NCI-H526 treated with DMSO at 0.1 percent for 48 hours (cell line): ENCODE measurements at regions not wholly inside any gene's neighbourhood (a gene's known extent, or its start where the extent isn't known, plus 50 kb on each side); places are given as distances from the start of the nearest gene placed in this dataset.
"Not testable (repeated sequence)": the region's sequence is repeated elsewhere in the genome, so short reads cannot be mapped to it uniquely, and the experiment has no call there.

ENCODE experiments used
- DNase-seq: peaks from one replicate; lab custom pipeline; 2025; lab: John Stamatoyannopoulos, UW

DNA sequence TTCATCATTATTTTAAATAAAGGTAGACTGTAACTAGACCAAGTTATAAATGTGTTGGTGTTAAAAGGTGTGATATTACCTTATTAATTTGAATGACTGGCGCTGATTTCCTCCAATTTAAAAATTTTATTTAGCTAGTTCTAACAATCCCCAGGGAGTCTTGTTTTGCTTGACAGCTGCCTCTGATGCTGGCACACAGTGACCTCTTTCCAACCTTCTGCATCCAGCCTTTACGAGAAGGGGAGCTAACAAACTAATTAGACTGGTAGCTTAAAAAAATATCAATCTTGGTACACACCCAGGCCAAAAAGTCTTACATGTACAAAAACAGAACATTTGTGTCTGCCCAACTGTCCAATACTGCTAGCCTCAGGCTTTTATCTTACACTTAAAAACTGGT lies 51.8 kb upstream of the ENPEP start:
- no peak for DNase-seq

DNA sequence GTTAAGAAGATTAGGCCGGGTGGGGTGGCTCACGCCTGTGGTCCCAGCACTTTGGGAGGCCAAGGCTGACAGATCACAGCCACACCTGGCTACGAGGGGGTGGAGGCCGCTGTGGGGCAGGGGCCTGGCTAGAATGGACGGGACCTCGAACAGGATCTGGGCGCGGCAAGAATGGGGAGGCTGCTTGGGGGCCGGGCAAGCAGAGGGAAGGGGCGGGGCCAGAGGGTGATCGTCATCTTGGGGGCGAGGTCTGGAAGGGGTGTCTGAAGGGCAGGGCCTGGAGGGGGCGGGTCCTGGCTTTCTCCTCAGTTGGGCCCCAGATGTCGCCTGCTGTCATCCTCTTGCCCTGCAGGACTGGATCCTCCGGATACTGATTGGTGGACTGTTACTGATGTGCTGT lies 57.3 kb upstream of the ENPEP start:
- no peak for DNase-seq

DNA sequence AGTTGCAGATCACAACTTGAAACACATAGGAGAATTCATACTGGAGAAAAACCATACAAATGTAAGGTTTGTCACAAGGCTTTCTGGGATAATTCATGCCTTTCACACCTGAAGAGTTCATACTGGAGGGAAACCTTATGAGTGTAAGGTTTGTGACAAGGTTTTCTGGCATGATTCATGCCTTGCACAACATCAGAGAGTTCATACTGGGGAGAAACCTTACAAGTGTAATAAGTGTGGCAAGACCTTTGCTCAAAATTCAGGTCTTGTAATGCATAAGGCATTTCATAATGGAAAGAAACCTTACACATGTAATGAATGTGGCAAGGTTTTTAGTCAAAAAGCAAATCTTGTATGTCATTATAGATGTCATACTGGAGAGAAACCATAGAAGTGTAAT lies 58.8 kb upstream of the ENPEP start:
- DNase-seq = no peak

DNA sequence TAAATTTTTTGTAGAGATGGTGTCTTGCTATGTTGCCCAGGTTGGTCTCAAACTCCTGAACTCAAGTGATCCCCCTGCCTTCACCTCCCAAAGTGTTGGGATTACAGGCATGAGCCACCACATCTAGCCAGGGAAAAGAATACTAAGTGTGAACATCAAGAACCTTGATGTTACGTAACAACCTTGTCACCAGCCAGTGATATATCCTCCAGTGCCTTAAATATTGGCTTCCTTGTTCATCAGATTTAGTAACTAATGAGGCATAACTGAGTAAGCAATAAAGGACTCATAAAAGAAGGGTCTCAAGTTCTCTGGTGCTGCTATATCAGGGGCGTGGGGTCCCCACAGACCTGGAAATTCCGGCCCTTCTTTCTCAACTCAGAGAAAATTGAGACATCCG lies 60.5 kb upstream of the ENPEP start:
- DNase-seq = no peak

DNA sequence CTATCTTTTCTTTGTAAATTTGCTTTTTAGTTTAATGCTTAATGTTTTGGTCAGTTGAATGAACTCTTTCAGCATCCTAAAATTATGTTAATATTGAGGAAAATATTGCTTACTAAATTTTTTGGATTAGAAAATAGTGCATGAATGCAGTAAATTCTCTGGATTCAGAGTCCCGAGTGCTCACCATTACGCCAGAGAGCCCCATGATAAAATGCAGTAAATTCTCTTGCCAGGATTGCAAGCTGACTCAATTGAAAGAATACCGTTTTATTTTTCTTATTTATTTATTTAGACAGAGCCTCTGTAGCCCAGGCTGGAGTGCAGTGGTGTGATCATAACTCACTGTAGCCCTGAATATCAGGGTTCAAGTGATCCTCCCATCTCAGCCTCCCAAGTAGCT lies 60.9 kb upstream of the ENPEP start:
- DNase-seq = no peak

DNA sequence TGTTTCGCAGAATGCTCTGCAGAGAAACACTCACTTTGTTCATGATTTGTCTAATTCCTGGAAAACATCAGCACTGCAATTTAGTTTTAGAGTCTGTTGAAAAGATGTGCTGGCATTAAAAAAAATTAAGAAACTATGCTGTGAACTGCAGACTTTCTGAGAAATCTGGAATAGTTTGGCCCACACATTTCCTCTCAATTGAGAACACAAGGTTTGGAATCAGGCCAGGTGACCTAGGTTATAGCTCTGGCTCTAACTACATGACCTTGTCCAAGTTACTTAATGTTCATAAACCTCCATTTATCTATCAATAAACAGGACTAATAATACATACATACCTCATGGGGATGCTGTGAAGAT lies 61.4 kb upstream of the ENPEP start:
- DNase-seq = no peak

DNA sequence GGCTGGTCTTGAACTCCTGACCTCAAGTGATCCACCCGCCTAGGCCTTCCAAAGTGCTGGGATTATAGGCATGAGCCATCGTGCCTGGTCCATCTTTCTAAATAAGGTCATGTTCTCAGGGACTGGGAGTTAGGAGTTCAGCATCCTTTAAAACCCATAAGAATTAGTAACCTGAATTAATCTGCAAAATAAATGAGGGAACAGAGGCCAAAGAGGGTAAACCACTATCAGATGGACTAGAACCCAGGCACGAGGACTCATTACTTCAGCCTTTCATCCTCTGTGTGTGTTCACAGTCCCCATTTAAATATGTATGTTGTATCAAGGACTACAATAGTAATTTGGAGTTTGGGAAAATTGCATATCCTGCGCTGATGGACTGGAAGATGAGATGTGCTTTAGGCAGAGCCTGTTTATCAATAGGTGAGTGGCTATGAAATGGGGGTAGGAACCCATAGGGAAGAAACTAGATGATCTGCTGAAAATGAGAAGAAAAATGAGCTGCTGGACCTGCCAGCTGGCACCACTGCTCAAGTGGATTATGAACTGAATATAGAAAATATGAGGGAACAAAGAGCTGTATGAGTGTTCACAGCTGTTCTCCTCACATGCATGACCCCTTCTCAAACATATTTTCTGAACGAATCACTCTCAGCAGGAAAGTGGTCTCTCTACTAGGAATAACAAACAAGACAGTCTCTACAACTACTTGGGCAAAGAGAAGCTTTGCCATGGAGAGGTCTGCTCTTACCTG lies 62.0 kb upstream of the ENPEP start:
- DNase-seq = not testable (repeated sequence)

DNA sequence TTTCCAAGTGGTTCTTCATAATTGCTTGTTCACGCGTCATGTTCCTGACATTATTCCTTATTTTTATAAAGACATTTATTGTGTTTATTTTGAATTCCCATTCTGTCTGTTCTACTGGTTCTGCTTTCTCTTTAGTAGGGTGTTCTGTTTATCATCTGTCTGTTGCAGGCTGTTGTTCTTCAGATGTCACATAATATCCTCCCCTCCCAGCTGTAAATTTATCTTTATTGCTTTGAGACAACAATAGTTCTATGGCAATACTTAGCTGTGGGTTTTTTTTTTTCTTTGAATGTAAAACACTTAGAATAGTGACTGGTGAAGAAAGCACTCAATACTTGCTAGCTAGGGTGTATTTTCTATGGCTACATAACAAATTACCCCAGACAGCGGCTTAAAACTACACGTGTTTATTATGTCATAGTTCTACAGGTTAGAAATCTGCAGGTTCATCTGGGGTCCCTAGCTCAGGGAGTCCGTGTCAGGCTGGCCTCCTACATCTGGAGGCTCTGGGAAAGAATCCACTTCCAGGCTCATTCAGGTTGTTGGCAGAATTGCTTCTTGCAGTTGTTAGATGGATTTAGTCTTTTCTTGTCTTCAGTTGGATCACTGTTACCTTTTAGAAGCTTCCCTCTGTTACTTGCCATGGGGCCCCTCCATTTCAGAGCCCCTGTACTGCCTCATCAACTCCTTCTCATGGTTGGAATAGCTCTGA lies 63.4 kb upstream of the ENPEP start:
- DNase-seq = no peak

DNA sequence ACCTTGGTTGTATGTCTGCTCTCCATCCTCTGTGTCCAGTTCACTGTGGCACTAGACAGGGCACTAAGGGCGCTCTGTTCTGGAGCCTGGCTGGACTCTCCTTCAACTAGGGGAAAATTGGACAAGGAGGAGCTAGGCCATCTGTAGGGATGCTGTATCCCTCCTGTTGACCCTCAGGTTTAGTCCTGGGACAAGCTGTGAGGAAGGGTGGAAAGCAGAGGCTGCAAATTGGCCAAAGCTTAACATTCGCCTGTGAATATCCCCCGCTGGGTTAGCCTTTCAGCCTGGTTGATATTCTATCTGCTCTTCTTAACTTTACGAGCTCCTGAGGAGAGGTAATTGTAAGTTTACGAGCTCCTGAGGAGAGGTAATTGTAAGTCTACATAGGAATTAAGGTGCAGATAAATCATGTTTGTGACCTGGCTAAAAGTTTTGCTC lies 64.4 kb upstream of the ENPEP start:
- DNase-seq = no peak

DNA sequence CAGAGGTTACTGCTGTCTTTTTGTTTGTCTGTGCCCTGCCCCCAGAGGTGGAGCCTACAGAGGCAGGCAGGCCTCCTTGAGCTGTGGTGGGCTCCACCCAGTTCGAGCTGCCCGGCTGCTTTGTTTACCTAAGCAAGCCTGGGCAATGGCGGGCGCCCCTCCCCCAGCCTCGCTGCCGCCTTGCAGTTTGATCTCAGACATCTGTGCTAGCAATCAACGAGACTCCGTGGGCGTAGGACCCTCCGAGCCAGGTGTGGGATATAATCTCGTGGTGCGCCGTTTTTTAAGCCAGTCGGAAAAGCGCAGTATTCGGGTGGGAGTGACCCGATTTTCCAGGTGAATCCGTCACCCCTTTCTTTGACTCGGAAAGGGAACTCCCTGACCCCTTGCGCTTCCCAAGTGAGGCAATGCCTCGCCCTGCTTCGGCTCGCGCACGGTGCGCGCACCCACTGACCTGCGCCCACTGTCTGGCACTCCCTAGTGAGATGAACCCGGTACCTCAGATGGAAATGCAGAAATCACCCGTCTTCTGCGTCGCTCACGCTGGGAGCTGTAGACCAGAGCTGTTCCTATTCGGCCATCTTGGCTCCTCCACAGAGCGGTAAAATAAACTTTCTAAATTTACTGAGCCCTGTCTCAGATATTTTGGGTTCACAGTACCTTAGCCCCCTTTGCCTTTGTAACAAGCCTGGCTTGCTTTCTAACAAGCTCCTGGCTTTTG lies 64.9 kb upstream of the ENPEP start:
- peak; percentile 5 for DNase-seq

DNA sequence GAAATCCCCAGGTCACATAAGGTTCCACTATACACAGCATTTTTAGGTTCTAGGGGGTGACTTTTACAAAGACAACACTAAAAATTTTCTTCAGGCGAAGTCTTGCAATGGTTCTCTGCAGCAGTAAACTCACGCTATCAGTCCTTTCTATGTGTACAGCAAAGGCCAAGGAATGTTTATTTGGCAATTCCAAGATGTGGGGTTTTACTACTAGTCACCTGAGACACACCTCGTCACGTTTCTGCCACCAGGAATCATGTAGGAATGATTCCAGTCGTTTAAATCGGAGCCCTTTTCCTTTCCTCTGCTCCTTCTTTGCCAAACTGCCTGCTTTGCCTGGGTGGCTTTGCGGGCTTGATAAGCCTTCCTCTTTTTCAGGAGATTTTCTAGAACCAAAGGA lies 75.9 kb upstream of the ENPEP start:
- no peak for DNase-seq

DNA sequence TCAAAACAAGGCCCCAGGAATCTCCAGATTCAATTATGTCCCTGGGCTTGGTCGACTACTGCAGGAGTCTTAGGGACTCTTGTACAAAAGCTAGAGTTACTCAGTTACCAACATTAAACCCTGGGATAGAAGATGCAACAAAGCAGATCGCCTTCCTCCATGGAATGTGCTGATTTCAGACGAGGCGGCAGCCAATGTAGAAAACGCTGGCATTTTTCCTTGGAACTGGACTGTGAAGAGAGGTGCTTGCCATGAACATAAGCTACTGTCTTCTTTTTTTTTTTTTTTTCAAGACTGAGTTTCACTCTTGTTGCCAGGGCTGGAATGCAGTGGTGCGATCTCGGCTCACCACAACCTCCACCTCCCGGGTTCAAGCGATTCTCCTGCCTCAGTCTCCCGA lies 76.9 kb upstream of the ENPEP start:
- DNase-seq = not testable (repeated sequence)

DNA sequence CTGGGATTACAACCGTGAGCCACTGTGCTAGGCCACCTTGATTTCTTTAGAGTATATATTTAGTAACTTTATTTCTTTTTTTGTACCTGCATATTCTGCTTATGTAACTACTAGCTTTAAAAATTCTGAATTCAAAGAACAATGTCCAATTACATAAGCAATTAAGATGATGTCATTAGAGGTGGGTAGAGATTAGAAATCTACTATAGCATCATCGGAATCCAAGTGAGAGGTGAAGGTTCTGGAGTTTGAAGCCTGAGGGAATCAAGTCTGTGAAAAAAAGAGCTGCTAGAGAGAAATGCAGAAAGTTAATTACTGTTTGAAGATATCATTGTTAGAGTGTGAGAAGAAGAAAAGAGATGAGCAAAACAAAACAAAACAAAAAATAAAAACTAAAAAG lies 79.0 kb upstream of the ENPEP start:
- no peak for DNase-seq

DNA sequence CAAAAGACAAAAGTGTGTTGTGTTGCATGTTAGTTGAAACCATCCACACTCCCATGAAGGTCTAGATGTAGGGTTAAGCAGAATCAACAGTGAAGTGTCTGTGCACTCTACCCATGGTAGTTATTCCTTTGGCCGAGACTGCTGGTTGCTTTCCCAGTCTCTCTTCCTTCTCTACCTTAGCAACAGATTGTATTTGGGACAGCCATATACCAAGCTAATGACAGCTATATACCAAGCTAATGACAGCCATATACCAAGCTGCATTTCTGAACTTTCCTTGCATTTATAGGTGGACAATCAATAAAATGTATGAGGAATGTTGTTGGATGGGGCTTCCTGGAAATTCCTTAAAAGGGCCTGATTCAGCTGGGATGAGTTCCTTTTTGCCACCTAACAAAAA lies 80.5 kb upstream of the ENPEP start:
- no peak for DNase-seq

DNA sequence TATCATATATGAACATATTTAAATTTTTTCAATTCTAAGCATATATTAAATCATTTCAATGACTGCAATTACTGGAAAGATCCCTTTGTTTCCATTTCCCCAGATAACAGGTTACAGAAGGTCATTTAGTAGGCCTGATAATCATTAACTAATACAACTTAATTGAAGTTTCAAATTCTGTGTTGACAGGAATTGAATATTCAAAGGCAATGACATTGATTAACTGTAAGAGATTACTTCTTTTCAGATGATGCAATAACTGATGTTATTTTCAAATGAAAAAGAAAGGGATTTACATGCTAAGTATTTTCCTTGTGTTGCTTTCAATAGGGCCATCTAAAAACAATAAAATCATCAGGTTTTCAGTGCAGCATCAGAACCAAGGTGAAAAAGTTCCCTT lies 81.1 kb upstream of the ENPEP start:
- no peak for DNase-seq

DNA sequence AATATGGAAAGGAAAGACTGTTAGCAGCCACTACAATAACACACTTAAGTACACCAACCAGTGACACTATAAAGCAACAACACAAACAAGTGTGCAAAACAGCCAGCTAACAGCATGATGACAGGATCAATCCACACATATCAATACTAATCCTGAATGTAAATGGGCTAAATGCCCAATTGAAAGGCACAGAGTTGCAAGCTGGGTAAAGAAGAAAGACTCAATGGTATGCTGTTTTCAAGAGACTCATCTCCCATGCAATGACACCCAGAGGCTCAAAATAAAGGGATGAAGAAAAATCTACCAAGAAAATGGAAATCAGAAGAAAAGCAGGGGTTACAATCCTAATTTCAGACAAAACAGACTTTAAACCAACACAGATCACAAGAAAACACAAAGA lies 94.2 kb upstream of the ENPEP start:
- DNase-seq = no peak

DNA sequence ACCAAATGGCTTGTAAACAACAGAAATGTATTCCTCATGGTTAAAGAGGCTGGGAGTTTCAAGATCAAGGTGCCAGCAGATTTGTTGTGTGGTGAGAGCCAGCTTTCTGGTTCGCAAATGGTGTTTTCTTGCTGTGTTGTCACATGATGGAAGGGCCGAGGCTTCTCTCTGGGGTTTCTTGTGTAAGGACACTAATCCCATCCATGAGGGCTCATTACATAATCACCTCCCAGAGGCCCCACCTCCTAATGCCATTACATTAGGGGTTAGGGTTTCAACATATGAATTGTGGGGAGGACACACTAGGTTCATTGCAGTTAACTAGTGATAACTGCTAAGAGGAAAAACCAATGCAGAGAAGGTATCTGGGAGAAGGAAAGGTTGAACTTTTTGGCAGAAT lies 103.5 kb upstream of the ENPEP start:
- no peak for DNase-seq

DNA sequence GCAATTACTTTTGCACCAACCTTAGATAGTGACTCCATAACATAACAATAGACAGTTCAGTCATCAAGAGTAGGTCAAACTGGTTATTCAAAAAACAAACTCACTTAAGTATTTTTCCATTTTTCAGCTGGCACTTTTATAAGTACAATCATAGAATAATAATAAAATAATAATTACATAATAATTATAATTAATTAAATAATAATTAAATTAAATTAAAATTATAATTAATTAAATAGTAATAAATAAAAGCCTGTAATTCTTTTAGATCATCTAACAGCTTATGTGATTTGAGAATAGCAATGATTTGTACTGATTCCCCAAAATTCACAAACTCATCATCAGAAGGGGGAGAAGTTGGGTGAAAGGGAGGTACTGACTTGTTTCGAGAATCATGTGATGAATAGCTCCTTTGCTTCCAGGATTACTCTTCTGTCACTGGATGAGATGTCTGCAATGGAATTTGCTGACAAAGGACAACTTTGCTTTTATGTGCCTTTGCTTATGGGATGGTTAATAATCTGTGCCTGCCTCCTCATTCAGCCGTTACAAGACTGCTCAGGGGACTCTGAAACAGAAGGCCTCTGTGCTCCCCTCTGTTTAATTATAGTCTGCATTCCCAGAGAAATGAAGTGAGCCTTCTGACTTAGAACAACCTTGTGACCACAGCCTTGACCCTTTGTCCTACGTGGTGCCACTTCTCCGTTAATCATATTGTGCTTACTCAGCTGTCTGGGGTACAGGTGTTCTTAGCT lies 104.8 kb upstream of the ENPEP start:
- no peak for DNase-seq

DNA sequence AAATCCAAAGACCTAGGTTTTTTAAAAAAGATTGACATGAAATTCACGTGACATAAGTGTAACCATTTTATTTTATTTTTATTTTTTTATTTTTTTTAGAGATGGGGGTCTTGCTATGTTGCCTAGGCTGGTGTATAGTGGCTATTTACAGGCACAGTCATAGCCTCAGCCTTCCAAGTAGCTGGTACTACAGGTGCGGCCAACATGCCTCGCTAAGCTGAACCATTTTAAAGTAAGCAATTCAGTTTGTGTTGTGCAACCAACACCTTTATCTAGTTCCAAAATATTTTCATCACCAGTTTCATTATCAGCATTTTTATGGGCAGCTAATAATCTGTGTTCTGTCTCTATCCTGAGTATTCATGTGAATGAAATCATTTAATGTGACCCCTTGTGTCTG lies 107.5 kb upstream of the ENPEP start:
- no peak for DNase-seq

DNA sequence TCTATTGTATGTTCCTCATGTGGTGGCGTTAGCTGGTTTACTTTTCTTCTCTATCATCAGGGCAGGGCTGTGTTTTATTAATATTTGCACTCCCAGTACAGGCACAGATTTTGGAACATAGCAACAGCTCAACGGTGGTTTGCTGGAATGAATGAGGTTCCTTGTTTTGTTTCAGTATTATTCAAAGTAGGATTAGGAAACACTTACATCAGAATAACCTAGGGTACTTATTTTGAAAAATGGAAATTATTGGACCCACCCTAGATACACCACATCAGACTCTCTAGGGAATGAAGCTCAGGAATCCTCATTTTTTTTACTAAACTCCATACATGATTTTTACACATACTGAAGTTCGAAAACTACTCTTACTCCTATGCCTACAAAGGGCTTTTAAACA lies 108.8 kb upstream of the ENPEP start:
- peak; percentile 11 for DNase-seq

DNA sequence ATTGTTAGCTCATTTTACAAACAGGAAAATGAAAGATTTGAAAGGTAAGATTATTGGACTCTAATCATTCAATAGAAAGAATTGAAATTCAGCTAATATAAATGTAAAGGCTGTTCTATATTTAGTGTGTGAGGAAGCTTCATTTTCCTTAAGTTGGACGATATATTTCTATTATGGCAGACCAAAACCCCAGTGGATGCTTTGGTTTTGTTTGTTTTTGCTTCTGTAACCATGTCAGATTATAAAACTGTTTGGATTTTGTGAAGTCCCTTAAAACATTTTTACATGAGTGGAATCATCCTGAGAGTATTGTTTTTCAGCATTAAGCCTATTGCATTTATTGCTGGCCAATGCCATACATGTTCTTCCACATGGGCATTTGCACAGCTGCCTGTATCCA lies 110.2 kb upstream of the ENPEP start:
- no peak for DNase-seq

DNA sequence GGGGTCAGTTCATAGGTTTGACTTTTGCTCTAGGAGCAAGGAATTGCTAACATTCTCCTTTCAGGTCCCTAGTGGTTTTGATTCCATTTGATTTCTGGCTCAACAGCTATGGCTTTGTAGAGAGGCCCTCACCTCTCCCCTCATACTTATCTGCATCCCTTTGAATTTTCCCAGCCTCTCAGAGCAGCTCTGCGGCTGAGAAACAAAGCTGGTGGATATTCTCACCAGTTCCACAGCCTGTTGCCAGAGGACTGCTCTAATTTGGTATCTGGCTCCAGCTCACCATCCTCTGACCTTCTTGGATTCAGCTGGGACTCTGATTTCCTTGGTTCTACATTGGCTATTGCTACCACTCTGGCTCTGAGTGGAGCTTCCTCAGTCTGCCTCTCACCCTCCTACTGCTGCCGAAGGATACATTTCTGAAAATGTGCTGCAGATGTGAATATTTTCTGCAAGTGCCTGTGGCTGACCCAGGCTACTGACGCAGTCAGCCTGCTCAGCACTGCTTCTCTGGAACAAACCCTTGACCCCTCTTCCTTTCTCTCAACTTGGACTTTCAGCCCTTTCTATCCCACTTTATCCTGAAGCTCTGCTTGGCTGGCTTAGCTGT lies 110.9 kb upstream of the ENPEP start:
- no peak for DNase-seq
